GM12878 (cell line): ENCODE measurements at regions not wholly inside any gene's neighbourhood (a gene's known extent, or its start where the extent isn't known, plus 50 kb on each side); places are given as distances from the start of the nearest gene placed in this dataset.

ENCODE experiments used
- ATAC-seq: fragments of 200-7000 bp; cut with Tn5 transposase; 3 replicates; pipeline ENCODE4 v1.9.1; 2020; ENCODE audit warnings: mild to moderate bottlenecking, moderate library complexity
- BruUV-seq: library from RNA; stranded (reverse); fragments of 400-500 nt; replicated peaks from 2 replicates; lab custom pipeline; 2021; lab: Mats Ljungman, UMichigan
- CTCF ChIA-PET: fragments of 300-600 bp; sonication (Branson Sonifier 250); formaldehyde crosslinking; extraction: SDS; loops from one replicate; lab custom pipeline; 2021; ENCODE audit warnings: inconsistent platforms; lab: Yijun Ruan, JAX
- POLR2A ChIA-PET: fragments of 350-600 bp; formaldehyde crosslinking; extraction: SDS; loops from one replicate; lab custom pipeline; 2021; ENCODE audit warnings: inconsistent platforms; lab: Charles Lee
- RAD21 ChIA-PET: fragments of 300-600 bp; sonication (Branson Sonifier 250); formaldehyde crosslinking; loops from one replicate; lab custom pipeline; 2023; ENCODE audit warnings: antibody characterized with exemption; ENCODE audit not compliant: unreplicated experiment; lab: Charles Lee
- SMC1A ChIA-PET: fragments of 300-600 bp; sonication (Branson Sonifier 250); formaldehyde crosslinking; loops from one replicate; lab custom pipeline; 2023; ENCODE audit not compliant: unreplicated experiment, uncharacterized antibody; lab: Charles Lee
- DNase-seq: peaks from one replicate; pipeline ENCODE4 v3.0.0-alpha.2; 2011; ENCODE audit warnings: low read depth, low spot score
- FAIRE-seq: peaks from 3 replicates; lab custom pipeline; 2011; peaks lifted over from hg19 to GRCh38; lab: Jason Lieb, UNC
- H2AFZ ChIP-seq: 2 replicates; pipeline ENCODE4 v1.6.0; 2011; ENCODE audit warnings: low read depth, low read length, control low read depth; ENCODE audit not compliant: control insufficient read depth
- H3K27ac ChIP-seq: 2 replicates; pipeline ENCODE4 v1.5.1; 2011; ENCODE audit warnings: control low read depth; ENCODE audit not compliant: control insufficient read depth, insufficient read depth
- H3K27me3 ChIP-seq, 2 experiments: replicated peaks in 1 of 2; 2 replicates each; pipeline versions ENCODE4 v1.6.0 to v1.6.1; 2011; ENCODE audit warnings: low read length in 1 of 2; ENCODE audit not compliant: control insufficient read depth in 2 of 2, insufficient read depth in 2 of 2
- H3K36me3 ChIP-seq, 2 experiments: 2 replicates each; pipeline ENCODE4 v1.5.1; 2011; ENCODE audit warnings: low read length in 1 of 2; ENCODE audit not compliant: control insufficient read depth in 2 of 2, insufficient read depth in 2 of 2
- H3K4me1 ChIP-seq: 2 replicates; pipeline ENCODE4 v1.6.1; 2011; ENCODE audit warnings: mild to moderate bottlenecking, low read length, moderate library complexity, mixed read lengths; ENCODE audit not compliant: control insufficient read depth, insufficient read depth
- H3K4me2 ChIP-seq: 2 replicates; pipeline ENCODE4 v1.6.0; 2011; ENCODE audit warnings: control low read depth; ENCODE audit not compliant: control insufficient read depth, insufficient read depth
- H3K4me3 ChIP-seq: fragments of 200-600 bp; sonication (generic); 2 replicates; pipeline ENCODE4 v1.5.1; 2016
- H3K79me2 ChIP-seq: 2 replicates; pipeline ENCODE4 v1.6.0; 2011; ENCODE audit warnings: low read length; ENCODE audit not compliant: control insufficient read depth, insufficient read depth
- H3K9ac ChIP-seq: 2 replicates; pipeline ENCODE4 v1.8.0; 2011; ENCODE audit warnings: low read length, control low read depth, mixed read lengths; ENCODE audit not compliant: control insufficient read depth, insufficient read depth
- H3K9me3 ChIP-seq: replicated peaks from 3 replicates; pipeline ENCODE4 v1.5.1; 2011; ENCODE audit warnings: mild to moderate bottlenecking, low read length; ENCODE audit not compliant: control insufficient read depth, insufficient read depth
- H4K20me1 ChIP-seq: 2 replicates; pipeline ENCODE4 v1.6.0; 2011; ENCODE audit not compliant: control insufficient read depth, insufficient read depth
- ATF7 ChIP-seq: fragments of 450-650 bp; IDR thresholded peaks from 2 replicates; pipeline ENCODE4 v1.6.1; 2016; ENCODE audit warnings: low read depth, mild to moderate bottlenecking
- BRCA1 ChIP-seq: IDR thresholded peaks from 2 replicates; pipeline ENCODE4 v1.6.1; 2011; ENCODE audit warnings: low read depth, low read length, improper control_type of control experiment
- CBX5 ChIP-seq: sonication (generic); IDR thresholded peaks from 2 replicates; pipeline ENCODE4 v1.6.1; 2016; ENCODE audit warnings: low read depth, moderate library complexity, mild to moderate bottlenecking, inconsistent platforms
- DPF2 ChIP-seq: fragments of 450-650 bp; IDR thresholded peaks from 2 replicates; pipeline ENCODE4 v1.6.1; 2017; ENCODE audit warnings: mild to moderate bottlenecking
- E4F1 ChIP-seq: fragments of 450-650 bp; IDR thresholded peaks from 2 replicates; pipeline ENCODE4 v1.6.1; 2018; ENCODE audit warnings: borderline replicate concordance, mild to moderate bottlenecking; ENCODE audit not compliant: partially characterized antibody
- ELK1 ChIP-seq: IDR thresholded peaks from 2 replicates; pipeline ENCODE4 v1.6.1; 2012; ENCODE audit warnings: low read depth, low read length, improper control_type of control experiment
- FOXM1 ChIP-seq: IDR thresholded peaks from 2 replicates; pipeline ENCODE4 v1.6.1; 2012; ENCODE audit warnings: low read depth, mild to moderate bottlenecking, inconsistent platforms, low read length, moderate library complexity
- NFYA ChIP-seq: IDR thresholded peaks from 2 replicates; pipeline ENCODE4 v1.6.1; 2011; ENCODE audit warnings: low read depth, mild to moderate bottlenecking, low read length, improper control_type of control experiment, borderline replicate concordance
- POLR2AphosphoS2 ChIP-seq: IDR thresholded peaks from 2 replicates; pipeline ENCODE4 v1.6.1; 2011; ENCODE audit warnings: low read depth, mild to moderate bottlenecking, low read length, improper control_type of control experiment, moderate library complexity
- RBBP5 ChIP-seq: fragments of 200-600 bp; sonication (generic); conservative IDR thresholded peaks from 2 replicates; pipeline ENCODE4 v1.6.1; 2016
- RFX5 ChIP-seq: IDR thresholded peaks from 2 replicates; pipeline ENCODE4 v1.6.1; 2011; ENCODE audit warnings: low read depth, low read length, improper control_type of control experiment
- SIX5 ChIP-seq: IDR thresholded peaks from 2 replicates; pipeline ENCODE4 v1.6.1; 2011; ENCODE audit warnings: mild to moderate bottlenecking, low read depth, low read length, moderate library complexity; ENCODE audit not compliant: severe bottlenecking
- SREBF2 ChIP-seq: IDR thresholded peaks from 2 replicates; pipeline ENCODE4 v1.6.1; 2012; ENCODE audit warnings: mild to moderate bottlenecking, low read length
- WGBS: methylation state at CpG from one replicate; pipeline ENCODE4 v1.1.6; 2016; ENCODE audit warnings: low lambda C conversion rate; ENCODE audit not compliant: insufficient replicate concordance, insufficient coverage; ENCODE audit errors: missing lambda C conversion rate; 5-methylcytosine and 5-hydroxymethylcytosine counted together
- in situ Hi-C: fragments of 300-500 bp; cut with MboI; formaldehyde crosslinking; loops from 9 replicates; pipeline ENCODE4 v1.14.3; 2018; ENCODE audit warnings: mixed read lengths
- intact Hi-C: fragments of 100-400 bp; cut with micrococcal nuclease; formaldehyde crosslinking; loops from one replicate; pipeline ENCODE4 v1.14.2; 2022; ENCODE audit not compliant: unreplicated experiment

GRCh38 chr16:54360681-54361080, 74.1 kb upstream of the IRX3 start:
- RAD21 ChIA-PET, result interaction anchor here (0.6 kb wide), 1 partner anchor 31 kb away, joined by 3 read pairs; no protein-coding TSS in a partner anchor
- CTCF ChIA-PET, result no interaction called here
- no peaks in the 10 kb centered on the region for H3K9me3 ChIP-seq
- BruUV-seq, result no TSS peak
- no peak overlapping the region for H3K27ac ChIP-seq
- no peak for DNase-seq
- no peak for FAIRE-seq
- no peaks in the 10 kb centered on the region for H4K20me1 ChIP-seq
- no peaks in the 10 kb centered on the region for H3K79me2 ChIP-seq
- SMC1A ChIA-PET, result no interaction called here
- H3K9ac ChIP-seq, result no peak overlapping the region
- no peak for ATAC-seq
- in situ Hi-C loops, result no loop called here
- POLR2A ChIA-PET, result interaction anchor here (0.7 kb wide), 2 partner anchors 423 to 991 kb away, joined by 3 to 5 read pairs; no protein-coding TSS in a partner anchor
- H3K27me3 ChIP-seq, result no peaks in the 10 kb centered on the region
- no peaks in the 10 kb centered on the region for H3K4me1 ChIP-seq
- H3K4me3 ChIP-seq, result no peak overlapping the region
- WGBS, result 24% methylated on average over 5 of the region's 5 CpGs
- intact Hi-C loops, result no loop called here
- TF ChIP-seq POLR2AphosphoS2, result no peak
- TF ChIP-seq SREBF2, result no peak
- no peak for TF ChIP-seq CBX5
- TF ChIP-seq BRCA1, result no peak
- no peak for TF ChIP-seq RFX5
- no peak for TF ChIP-seq ATF7
- TF ChIP-seq RBBP5, result no peak
- no peak for TF ChIP-seq SIX5
- H3K36me3 ChIP-seq, result no peaks in the 10 kb centered on the region
- H2AFZ ChIP-seq, result no peak overlapping the region
- no peak overlapping the region for H3K4me2 ChIP-seq

GRCh38 chr16:54359555-54359954, 73.0 kb upstream of the IRX3 start:
- H3K36me3 ChIP-seq, result no peaks in the 10 kb centered on the region
- intact Hi-C loops, result no loop called here
- no peaks in the 10 kb centered on the region for H3K4me1 ChIP-seq
- H3K27me3 ChIP-seq, result no peaks in the 10 kb centered on the region
- H3K9ac ChIP-seq, result no peak overlapping the region
- H4K20me1 ChIP-seq, result no peaks in the 10 kb centered on the region
- H3K4me2 ChIP-seq, result no peak overlapping the region
- RAD21 ChIA-PET, result no interaction called here
- H2AFZ ChIP-seq, result no peak overlapping the region
- in situ Hi-C loops, result no loop called here
- POLR2A ChIA-PET, result no interaction called here
- H3K9me3 ChIP-seq, result no peaks in the 10 kb centered on the region
- H3K79me2 ChIP-seq, result no peaks in the 10 kb centered on the region
- ATAC-seq (no peak), DNase-seq (no peak), FAIRE-seq (no peak)
- H3K4me3 ChIP-seq, result no peak overlapping the region
- H3K27ac ChIP-seq, result no peak overlapping the region
- no TSS peak for BruUV-seq
- SMC1A ChIA-PET, result no interaction called here
- CTCF ChIA-PET, result no interaction called here
- WGBS, result 34% methylated on average over 5 of the region's 5 CpGs
- TF ChIP-seq E4F1 (no peak), DPF2 (no peak), ELK1 (no peak), FOXM1 (no peak), NFYA (no peak)
